Osteoblast (primary cell): ENCODE measurements at regions not wholly inside any gene's neighbourhood (a gene's known extent, or its start where the extent isn't known, plus 50 kb on each side); places are given as distances from the start of the nearest gene placed in this dataset. TPM values are rescaled to one million over a fixed set of nuclear protein-coding genes. Genes with fewer than 3 reads are reported as not detected.

Source experiments
- DNase-seq: peaks from one replicate; pipeline ENCODE4 v3.0.0; 2011; ENCODE audit warnings: low spot score, mixed read lengths; ENCODE audit not compliant: insufficient read length; ENCODE audit errors: missing footprints
- H2AFZ ChIP-seq: 2 replicates; pipeline ENCODE4 v1.6.0; 2011; ENCODE audit warnings: mild to moderate bottlenecking, low read length
- H3K27ac ChIP-seq: 2 replicates; pipeline ENCODE4 v1.5.1; 2011; ENCODE audit warnings: mild to moderate bottlenecking, low read depth, low read length, moderate library complexity
- H3K27me3 ChIP-seq: 2 replicates; pipeline ENCODE4 v1.6.0; 2012; ENCODE audit warnings: mild to moderate bottlenecking, control low read depth, inconsistent platforms, low read length, moderate library complexity; ENCODE audit not compliant: insufficient read depth
- H3K36me3 ChIP-seq: 2 replicates; pipeline ENCODE4 v1.5.1; 2011; ENCODE audit warnings: mild to moderate bottlenecking, low read length, control low read depth, moderate library complexity; ENCODE audit not compliant: insufficient read depth
- H3K4me1 ChIP-seq: 2 replicates; pipeline ENCODE4 v1.5.1; 2011; ENCODE audit warnings: mild to moderate bottlenecking, low read length, control low read depth, moderate library complexity; ENCODE audit not compliant: insufficient read depth
- H3K4me2 ChIP-seq: 2 replicates; pipeline ENCODE4 v1.6.0; 2011; ENCODE audit warnings: mild to moderate bottlenecking, low read length; ENCODE audit not compliant: insufficient read depth
- H3K4me3 ChIP-seq: fragments of 200-600 bp; sonication (generic); 3 replicates; pipeline ENCODE4 v1.5.1; 2012; ENCODE audit warnings: mild to moderate bottlenecking, low read length, inconsistent platforms; ENCODE audit not compliant: insufficient read depth
- H3K79me2 ChIP-seq: 2 replicates; pipeline ENCODE4 v1.6.0; 2012; ENCODE audit warnings: mild to moderate bottlenecking, low read length, control low read depth, inconsistent platforms; ENCODE audit not compliant: insufficient read depth
- H3K9me3 ChIP-seq: 2 replicates; pipeline ENCODE4 v1.5.1; 2011; ENCODE audit warnings: low read depth, low read length, control low read depth
- H4K20me1 ChIP-seq: 2 replicates; pipeline ENCODE4 v1.6.0; 2012; ENCODE audit warnings: mild to moderate bottlenecking, low read length, control low read depth; ENCODE audit not compliant: insufficient read depth
- small RNA-seq: library from RNA; depleted of rRNA; stranded (forward); fragments of <200 nt; gene quantifications from one replicate; pipeline ENCODE3, GENCODE V24; 2012
- TF ChIP-seq, protein P1 (sequence below): IDR thresholded peaks from 2 replicates; pipeline ENCODE4 v1.5.1; 2011; ENCODE audit warnings: mild to moderate bottlenecking, low read depth, low read length, moderate library complexity; ENCODE audit errors: extremely low read depth

DNA sequence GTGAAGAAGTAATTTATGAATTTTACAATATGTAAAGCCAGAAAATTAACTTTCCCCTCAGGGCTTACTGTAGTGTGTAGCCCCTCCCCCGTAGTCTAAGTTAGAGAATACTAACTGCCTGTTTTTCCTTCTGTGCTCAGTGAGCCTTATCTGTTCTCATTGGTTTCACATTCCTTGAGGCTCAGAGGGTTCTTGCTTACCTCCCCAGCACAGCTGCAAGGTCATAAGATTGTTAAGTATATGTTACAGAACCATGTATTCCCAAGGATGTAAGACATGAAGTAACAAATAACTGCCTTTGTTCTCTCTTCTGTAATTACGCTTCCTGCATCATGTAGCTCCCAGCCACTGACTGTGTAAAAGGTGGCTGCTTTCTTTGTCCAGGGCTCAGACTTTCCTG is 1351.1 kb downstream of the TMEM121 start:
- Histone ChIP-seq H3K27ac (no peak overlapping the region), H3K79me2 (no peaks in the 10 kb centered on the region), H3K4me2 (no peak overlapping the region), H3K9me3 (no peaks in the 10 kb centered on the region), H3K4me3 (no peak overlapping the region), H3K27me3 (no peaks in the 10 kb centered on the region), H2AFZ (no peak overlapping the region), H3K4me1 (no peaks in the 10 kb centered on the region), H4K20me1 (no peaks in the 10 kb centered on the region), H3K36me3 (no peaks in the 10 kb centered on the region)
- TF ChIP-seq, protein P1, sequence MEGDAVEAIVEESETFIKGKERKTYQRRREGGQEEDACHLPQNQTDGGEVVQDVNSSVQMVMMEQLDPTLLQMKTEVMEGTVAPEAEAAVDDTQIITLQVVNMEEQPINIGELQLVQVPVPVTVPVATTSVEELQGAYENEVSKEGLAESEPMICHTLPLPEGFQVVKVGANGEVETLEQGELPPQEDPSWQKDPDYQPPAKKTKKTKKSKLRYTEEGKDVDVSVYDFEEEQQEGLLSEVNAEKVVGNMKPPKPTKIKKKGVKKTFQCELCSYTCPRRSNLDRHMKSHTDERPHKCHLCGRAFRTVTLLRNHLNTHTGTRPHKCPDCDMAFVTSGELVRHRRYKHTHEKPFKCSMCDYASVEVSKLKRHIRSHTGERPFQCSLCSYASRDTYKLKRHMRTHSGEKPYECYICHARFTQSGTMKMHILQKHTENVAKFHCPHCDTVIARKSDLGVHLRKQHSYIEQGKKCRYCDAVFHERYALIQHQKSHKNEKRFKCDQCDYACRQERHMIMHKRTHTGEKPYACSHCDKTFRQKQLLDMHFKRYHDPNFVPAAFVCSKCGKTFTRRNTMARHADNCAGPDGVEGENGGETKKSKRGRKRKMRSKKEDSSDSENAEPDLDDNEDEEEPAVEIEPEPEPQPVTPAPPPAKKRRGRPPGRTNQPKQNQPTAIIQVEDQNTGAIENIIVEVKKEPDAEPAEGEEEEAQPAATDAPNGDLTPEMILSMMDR = no peak
- DNase-seq = no peak

DNA sequence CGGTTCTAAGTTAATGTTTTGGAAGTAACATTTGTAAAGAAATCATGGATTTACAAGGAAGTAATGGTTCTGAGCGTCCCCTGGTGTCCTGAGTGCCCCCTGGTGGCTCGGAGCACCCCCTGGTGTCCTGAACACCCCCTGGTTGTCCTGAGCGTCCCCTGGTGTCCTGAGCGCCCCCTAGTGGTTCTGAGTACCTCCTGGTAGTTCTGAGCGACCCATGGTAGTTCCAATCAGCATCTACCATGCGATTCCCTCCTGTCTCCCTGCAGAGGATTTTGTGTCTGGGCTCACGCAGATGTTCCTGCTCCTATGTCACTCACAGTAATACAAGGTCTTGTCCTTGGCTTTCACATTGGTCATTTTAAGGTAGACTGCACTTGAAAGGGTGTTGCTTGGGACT is 1352.9 kb downstream of the TMEM121 start:
- no peaks in the 10 kb centered on the region for H3K79me2 ChIP-seq
- no peak overlapping the region for H3K27ac ChIP-seq
- no peaks in the 10 kb centered on the region for H3K4me1 ChIP-seq
- no peaks in the 10 kb centered on the region for H3K27me3 ChIP-seq
- no peaks in the 10 kb centered on the region for H3K9me3 ChIP-seq
- H2AFZ ChIP-seq = no peak overlapping the region
- TF ChIP-seq, protein P1 = peak; percentile 28
- no peaks in the 10 kb centered on the region for H4K20me1 ChIP-seq
- H3K4me3 ChIP-seq = no peak overlapping the region
- DNase-seq = peak; percentile 55
- no peak overlapping the region for H3K4me2 ChIP-seq
- no peaks in the 10 kb centered on the region for H3K36me3 ChIP-seq

DNA sequence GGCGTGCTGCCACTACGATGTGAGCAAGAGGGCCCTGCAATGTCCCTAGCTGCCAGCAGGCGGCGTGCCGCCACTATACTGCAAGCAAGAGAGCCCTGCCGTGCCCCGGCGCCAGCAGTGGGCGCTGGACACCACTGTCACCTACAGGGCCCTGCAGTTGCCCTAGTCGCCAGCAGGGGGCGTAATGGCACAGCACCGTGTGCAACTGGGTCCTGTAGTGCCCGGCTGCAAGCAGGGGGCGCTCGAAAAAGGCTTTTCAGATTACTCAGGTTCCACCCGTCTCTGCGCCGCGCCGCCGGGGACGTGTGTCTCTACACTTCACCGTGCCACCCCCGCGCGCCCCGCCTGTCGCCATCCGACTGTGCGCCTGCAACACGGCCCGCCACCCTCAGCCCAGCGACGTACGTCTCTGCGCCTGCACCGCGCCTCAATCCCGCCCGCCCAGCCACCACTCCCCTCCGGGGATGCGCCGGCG is 1356.9 kb downstream of the TMEM121 start:
- Histone ChIP-seq H3K27me3 (no peaks in the 10 kb centered on the region), H3K4me2 (no peak overlapping the region), H3K9me3 (no peaks in the 10 kb centered on the region), H3K36me3 (no peaks in the 10 kb centered on the region), H3K4me3 (no peak overlapping the region), H3K27ac (no peak overlapping the region), H3K79me2 (no peaks in the 10 kb centered on the region), H4K20me1 (no peaks in the 10 kb centered on the region), H3K4me1 (no peaks in the 10 kb centered on the region), H2AFZ (no peak overlapping the region)
- TF ChIP-seq, protein P1 = peak; percentile 26
- DNase-seq = no peak

Small RNA genes in the stretch of these regions (small RNA-seq; reads per million reads assigned to genes)
- gene AC244452.1 (not detected), gene IGHD1-1 (not detected), gene IGHD1-14 (not detected), gene IGHD1-20 (not detected), gene IGHD1-26 (not detected), gene IGHD1-7 (not detected), gene IGHD2-15 (not detected), gene IGHD2-2 (not detected), gene IGHD2-21 (not detected), gene IGHD2-8 (not detected), gene IGHD3-10 (not detected), gene IGHD3-16 (not detected), gene IGHD3-22 (not detected), gene IGHD3-3 (not detected), gene IGHD3-9 (not detected), gene IGHD4-11 (not detected), gene IGHD4-17 (not detected), gene IGHD4-23 (not detected), gene IGHD4-4 (not detected), gene IGHD5-12 (not detected), gene IGHD5-18 (not detected), gene IGHD5-24 (not detected), gene IGHD5-5 (not detected), gene IGHD6-13 (not detected), gene IGHD6-19 (not detected), gene IGHD6-25 (not detected), gene IGHD6-6 (not detected), gene IGHD7-27 (not detected), gene IGHJ1 (not detected), gene IGHJ1P (not detected), gene IGHJ2 (not detected), gene IGHJ2P (not detected), gene IGHJ3 (not detected), gene IGHJ3P (not detected), gene IGHJ4 (not detected), gene IGHJ5 (not detected), gene IGHJ6 (not detected), gene IGHV1-12 (not detected), gene IGHV1-14 (not detected), gene IGHV3-19 (not detected), gene IGHV3-57 (not detected), gene IGHV3-76 (not detected), gene IGHV5-78 (not detected), gene IGHV7-40 (not detected), gene IGHVII-1-1 (not detected), gene IGHVII-15-1 (not detected), gene IGHVII-22-1 (not detected), gene IGHVII-28-1 (not detected), gene IGHVII-33-1 (not detected), gene IGHVII-40-1 (not detected), gene IGHVII-44-2 (not detected), gene IGHVII-46-1 (not detected), gene IGHVII-49-1 (not detected), gene IGHVII-51-2 (not detected), gene IGHVII-53-1 (not detected), gene IGHVII-60-1 (not detected), gene IGHVII-62-1 (not detected), gene IGHVII-67-1 (not detected), gene IGHVII-74-1 (not detected), gene IGHVII-78-1 (not detected), gene IGHVIII-11-1 (not detected), gene IGHVIII-13-1 (not detected), gene IGHVIII-2-1 (not detected), gene IGHVIII-22-2 (not detected), gene IGHVIII-25-1 (not detected), gene IGHVIII-26-1 (not detected), gene IGHVIII-38-1 (not detected), gene IGHVIII-5-1 (not detected), gene IGHVIII-5-2 (not detected), gene IGHVIII-67-2 (not detected), gene IGHVIII-67-3 (not detected), gene IGHVIII-67-4 (not detected), gene IGHVIII-76-1 (not detected), gene IGHVIII-82 (not detected), gene MIR4507 (not detected), gene MIR4537 (not detected), gene MIR4538 (not detected), gene MIR4539 (not detected), gene MIR5195 (not detected), gene MIR8071-1 (not detected), gene MIR8071-2 (not detected), gene RNA5SP389 (not detected)
